HEK293 (cell line): ENCODE measurements at regions not wholly inside any gene's neighbourhood (a gene's known extent, or its start where the extent isn't known, plus 50 kb on each side); places are given as distances from the start of the nearest gene placed in this dataset.

Experiments
- CTCF ChIA-PET: fragments of 350-600 bp; formaldehyde crosslinking; extraction: SDS; loops from one replicate; lab custom pipeline; 2021; ENCODE audit warnings: antibody characterized with exemption; lab: Yijun Ruan, JAX
- POLR2A ChIA-PET: fragments of 300-600 bp; formaldehyde crosslinking; extraction: SDS; loops from one replicate; lab custom pipeline; 2020; ENCODE audit warnings: antibody characterized with exemption, inconsistent platforms; lab: Yijun Ruan, JAX
- H3K27ac ChIP-seq: fragments of 200-500 bp; sonication (Bioruptor generic); 2 replicates; pipeline ENCODE4 v1.5.1; 2014; ENCODE audit warnings: low read depth, low read length, control low read depth, inconsistent platforms; ENCODE audit errors: extremely low read depth
- H3K36me3 ChIP-seq, 2 experiments: fragments of 200-500 bp in 1 of 2; sonication (Bioruptor generic) in 1 of 2; 1 replicate in 1 of 2; 2 replicates in 1 of 2; pipeline ENCODE4 v1.5.1; 2014 to 2017; ENCODE audit warnings: inconsistent platforms in 2 of 2, low read length in 2 of 2; ENCODE audit not compliant: control insufficient read depth in 2 of 2, insufficient read depth in 1 of 2
- H3K4me1 ChIP-seq: fragments of 200-500 bp; sonication (Bioruptor generic); 2 replicates; pipeline ENCODE4 v1.5.1; 2014; ENCODE audit warnings: mild to moderate bottlenecking, low read length, inconsistent platforms; ENCODE audit not compliant: control insufficient read depth, insufficient read depth
- H3K4me3 ChIP-seq: 2 replicates; pipeline ENCODE4 v1.5.1; 2011; ENCODE audit warnings: low read depth, mild to moderate bottlenecking, control low read depth, low read length, moderate library complexity
- H3K9me3 ChIP-seq: fragments of 200-500 bp; sonication (Bioruptor generic); 2 replicates; pipeline ENCODE4 v1.5.1; 2014; ENCODE audit warnings: low read depth, low read length, inconsistent platforms; ENCODE audit not compliant: control insufficient read depth, insufficient read depth
- AEBP2 ChIP-seq: fragments of 450-650 bp; formaldehyde crosslinking; IDR thresholded peaks from 2 replicates; pipeline ENCODE4 v1.5.1; 2016; ENCODE audit warnings: missing biosample characterization, missing genetic modification characterization, borderline replicate concordance
- GLI4 ChIP-seq: fragments of 450-650 bp; formaldehyde crosslinking; IDR thresholded peaks from 2 replicates; pipeline ENCODE4 v1.5.1; 2016; ENCODE audit warnings: missing biosample characterization, missing genetic modification characterization
- HIC1 ChIP-seq: fragments of 450-650 bp; formaldehyde crosslinking; IDR thresholded peaks from 2 replicates; pipeline ENCODE4 v1.5.1; 2016; ENCODE audit warnings: missing biosample characterization, missing genetic modification characterization
- KLF7 ChIP-seq: fragments of 450-650 bp; formaldehyde crosslinking; IDR thresholded peaks from 2 replicates; pipeline ENCODE4 v1.5.1; 2016; ENCODE audit warnings: missing biosample characterization, missing genetic modification characterization, borderline replicate concordance
- MYNN ChIP-seq: fragments of 450-650 bp; formaldehyde crosslinking; IDR thresholded peaks from 2 replicates; pipeline ENCODE4 v1.5.1; 2016; ENCODE audit warnings: missing biosample characterization, missing genetic modification characterization, borderline replicate concordance
- OVOL3 ChIP-seq: fragments of 450-650 bp; formaldehyde crosslinking; IDR thresholded peaks from 2 replicates; pipeline ENCODE4 v1.5.1; 2016; ENCODE audit warnings: missing biosample characterization, missing genetic modification characterization
- PATZ1 ChIP-seq: fragments of 450-650 bp; formaldehyde crosslinking; IDR thresholded peaks from 2 replicates; pipeline ENCODE4 v1.5.1; 2016; ENCODE audit warnings: missing biosample characterization, missing genetic modification characterization
- SP7 ChIP-seq: fragments of 450-650 bp; formaldehyde crosslinking; IDR thresholded peaks from 2 replicates; pipeline ENCODE4 v1.5.1; 2016; ENCODE audit warnings: missing biosample characterization, missing genetic modification characterization
- TCF7L2 ChIP-seq: IDR thresholded peaks from 2 replicates; pipeline ENCODE4 v1.6.1; 2011; ENCODE audit warnings: low read depth, mild to moderate bottlenecking, inconsistent platforms, low read length, moderate library complexity, borderline replicate concordance
- YY1 ChIP-seq: fragments of 450-650 bp; formaldehyde crosslinking; IDR thresholded peaks from 2 replicates; pipeline ENCODE4 v1.5.1; 2018; ENCODE audit warnings: missing biosample characterization, missing genetic modification characterization
- ZBTB11 ChIP-seq: fragments of 450-650 bp; formaldehyde crosslinking; conservative IDR thresholded peaks from 2 replicates; pipeline ENCODE4 v1.5.1; 2016; ENCODE audit warnings: low read depth, missing biosample characterization, missing genetic modification characterization
- ZNF132 ChIP-seq: fragments of 450-650 bp; formaldehyde crosslinking; IDR thresholded peaks from 2 replicates; pipeline ENCODE4 v1.5.1; 2017; ENCODE audit warnings: missing biosample characterization, missing genetic modification characterization, borderline replicate concordance
- ZNF19 ChIP-seq: fragments of 450-650 bp; formaldehyde crosslinking; IDR thresholded peaks from 2 replicates; pipeline ENCODE4; 2016; ENCODE audit warnings: missing biosample characterization, missing genetic modification characterization, low read depth
- ZNF202 ChIP-seq: fragments of 450-650 bp; formaldehyde crosslinking; IDR thresholded peaks from 2 replicates; pipeline ENCODE4 v1.5.1; 2016; ENCODE audit warnings: missing biosample characterization, missing genetic modification characterization, borderline replicate concordance
- ZNF24 ChIP-seq: fragments of 450-650 bp; formaldehyde crosslinking; IDR thresholded peaks from 2 replicates; pipeline ENCODE4 v1.5.1; 2016; ENCODE audit warnings: missing biosample characterization, missing genetic modification characterization
- ZNF274 ChIP-seq, 2 experiments: fragments of 200-500 bp in 1 of 2; fragments of 450-650 bp in 1 of 2; sonication (Bioruptor generic) in 1 of 2; formaldehyde crosslinking in 1 of 2; IDR thresholded peaks; 2 replicates each; pipeline versions ENCODE4 v1.5.1 to v1.6.1; 2014 to 2016; ENCODE audit warnings: borderline replicate concordance in 1 of 2, inconsistent platforms in 1 of 2, low read length in 1 of 2, missing biosample characterization in 1 of 2, missing genetic modification characterization in 1 of 2
- ZNF292 ChIP-seq: fragments of 450-650 bp; formaldehyde crosslinking; IDR thresholded peaks from 2 replicates; pipeline ENCODE4 v1.5.1; 2016; ENCODE audit warnings: low read depth, missing biosample characterization, missing genetic modification characterization, borderline replicate concordance
- ZNF416 ChIP-seq: fragments of 450-650 bp; formaldehyde crosslinking; IDR thresholded peaks from 2 replicates; pipeline ENCODE4 v1.5.1; 2016; ENCODE audit warnings: missing biosample characterization, missing genetic modification characterization
- ZNF426 ChIP-seq: fragments of 450-650 bp; formaldehyde crosslinking; IDR thresholded peaks from 2 replicates; pipeline ENCODE4 v1.5.1; 2017; ENCODE audit warnings: missing biosample characterization, missing genetic modification characterization, mild to moderate bottlenecking, inconsistent platforms, moderate library complexity
- ZNF488 ChIP-seq: fragments of 450-650 bp; formaldehyde crosslinking; IDR thresholded peaks from 2 replicates; pipeline ENCODE4 v1.5.1; 2016; ENCODE audit warnings: missing biosample characterization, missing genetic modification characterization
- ZNF510 ChIP-seq: fragments of 450-650 bp; formaldehyde crosslinking; IDR thresholded peaks from 2 replicates; pipeline ENCODE4 v1.5.1; 2018; ENCODE audit warnings: mild to moderate bottlenecking, missing genetic modification characterization, missing biosample characterization; ENCODE audit not compliant: insufficient replicate concordance
- ZNF549 ChIP-seq: fragments of 450-650 bp; IDR thresholded peaks from 2 replicates; pipeline ENCODE4 v1.5.1; 2018; ENCODE audit warnings: missing biosample characterization, missing genetic modification characterization, mild to moderate bottlenecking, inconsistent platforms, moderate library complexity
- ZNF626 ChIP-seq: fragments of 450-650 bp; sonication (Bioruptor Pico); formaldehyde crosslinking; IDR thresholded peaks from 2 replicates; pipeline ENCODE4 v1.5.1; 2018; ENCODE audit warnings: missing biosample characterization, missing genetic modification characterization, inconsistent platforms
- ZNF677 ChIP-seq: fragments of 450-650 bp; IDR thresholded peaks from 2 replicates; pipeline ENCODE4 v1.5.0; 2018; ENCODE audit warnings: missing biosample characterization, mild to moderate bottlenecking, missing genetic modification characterization, moderate library complexity

GRCh38 chr5:164608507-164608906, 1103.1 kb downstream of the MAT2B start (continued):
- TF ChIP-seq ZNF274 (IDR thresholded peaks at IDR 0.05; ENCODE audit: low read length) (no peak), ZNF274 (tag by site-specific recombination; IDR thresholded peaks at IDR 0.05; ENCODE audit: borderline replicate concordance) (no peak), ZBTB11 (tag by site-specific recombination) (peak; percentile 57), ZNF202 (tag by site-specific recombination) (peak; percentile 66; the same call in 1 of the 2 replicates), ZNF426 (tag by site-specific recombination) (peak; percentile 63), AEBP2 (no peak), MYNN (tag by site-specific recombination) (no peak), ZNF19 (tag by site-specific recombination) (no peak)

GRCh38 chr5:164610374-164610773, 1105.0 kb downstream of the MAT2B start:
- ChIA-PET POLR2A (no interaction called here), CTCF (no interaction called here)
- no peak for TF ChIP-seq TCF7L2
- TF ChIP-seq ZNF510 (tag by site-specific recombination) = no peak
- no peak for TF ChIP-seq SP7 (tag by site-specific recombination)
- no peak for TF ChIP-seq ZNF549 (tag by site-specific recombination)
- no peak for TF ChIP-seq HIC1 (tag by site-specific recombination)
- no peak for TF ChIP-seq ZNF416
- no peak for TF ChIP-seq ZNF677
- no peak for TF ChIP-seq ZNF292 (tag by site-specific recombination)
- TF ChIP-seq ZNF132 (tag by site-specific recombination) = no peak
- no peak for TF ChIP-seq ZNF626 (tag by site-specific recombination)
- TF ChIP-seq KLF7 (tag by site-specific recombination) = no peak
- no peak for TF ChIP-seq GLI4 (tag by site-specific recombination)
- no peak for TF ChIP-seq ZNF488
- no peak for TF ChIP-seq OVOL3 (tag by site-specific recombination)
- no peak for TF ChIP-seq PATZ1
- no peak for TF ChIP-seq YY1 (tag by site-specific recombination)
- no peak for TF ChIP-seq ZNF24 (tag by site-specific recombination)

More at GRCh38 chr5:164610374-164610773, 1105.0 kb downstream of the MAT2B start:
- no peaks in the 10 kb centered on the region for H3K9me3 ChIP-seq
- no peak overlapping the region for H3K4me3 ChIP-seq
- H3K36me3 ChIP-seq = no peaks in the 10 kb centered on the region
- H3K4me1 ChIP-seq = no peaks in the 10 kb centered on the region
- no peak overlapping the region for H3K27ac ChIP-seq
